GM18520 (cell line): ENCODE measurements at regions not wholly inside any gene's neighbourhood (a gene's known extent, or its start where the extent isn't known, plus 50 kb on each side); places are given as distances from the start of the nearest gene placed in this dataset.

ENCODE experiments used
- ATAC-seq: cut with Tn5 transposase; IDR thresholded peaks from one replicate; pipeline ENCODE4 v1.9.1; 2021; ENCODE audit not compliant: unreplicated experiment

- peak; percentile 64 for ATAC-seq
Observed at GRCh38 chr12:92034858-92035401, 110.7 kb downstream of the BTG1 start.

GRCh38 chr12:92034083-92034482 lies 111.6 kb downstream of the BTG1 start:
- no peak for ATAC-seq

GRCh38 chr12:92032965-92033364 lies 112.7 kb downstream of the BTG1 start:
- no peak for ATAC-seq

- no peak for ATAC-seq
Observed at GRCh38 chr12:92032101-92032500, 113.5 kb downstream of the BTG1 start.

DNA sequence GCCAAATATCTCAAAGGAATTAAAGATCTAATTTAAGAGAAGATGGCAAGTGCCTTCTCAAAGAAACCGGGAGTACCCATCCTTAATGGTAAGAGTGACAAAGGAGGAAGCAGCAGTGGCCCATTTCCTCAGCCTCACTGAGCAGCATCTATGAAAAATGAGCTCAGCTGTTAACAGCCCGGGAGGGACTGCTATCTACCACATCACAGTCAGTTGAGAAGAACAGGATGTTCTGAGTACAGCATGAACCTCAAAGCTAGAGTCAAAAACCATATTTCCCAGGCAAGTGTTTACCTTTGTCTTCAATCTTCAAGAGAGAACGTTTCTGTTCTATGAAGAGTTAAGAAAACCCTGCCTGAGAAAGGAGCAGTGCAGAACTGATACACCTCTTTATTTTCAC lies 115.0 kb downstream of the BTG1 start:
- peak; percentile 37 for ATAC-seq

DNA sequence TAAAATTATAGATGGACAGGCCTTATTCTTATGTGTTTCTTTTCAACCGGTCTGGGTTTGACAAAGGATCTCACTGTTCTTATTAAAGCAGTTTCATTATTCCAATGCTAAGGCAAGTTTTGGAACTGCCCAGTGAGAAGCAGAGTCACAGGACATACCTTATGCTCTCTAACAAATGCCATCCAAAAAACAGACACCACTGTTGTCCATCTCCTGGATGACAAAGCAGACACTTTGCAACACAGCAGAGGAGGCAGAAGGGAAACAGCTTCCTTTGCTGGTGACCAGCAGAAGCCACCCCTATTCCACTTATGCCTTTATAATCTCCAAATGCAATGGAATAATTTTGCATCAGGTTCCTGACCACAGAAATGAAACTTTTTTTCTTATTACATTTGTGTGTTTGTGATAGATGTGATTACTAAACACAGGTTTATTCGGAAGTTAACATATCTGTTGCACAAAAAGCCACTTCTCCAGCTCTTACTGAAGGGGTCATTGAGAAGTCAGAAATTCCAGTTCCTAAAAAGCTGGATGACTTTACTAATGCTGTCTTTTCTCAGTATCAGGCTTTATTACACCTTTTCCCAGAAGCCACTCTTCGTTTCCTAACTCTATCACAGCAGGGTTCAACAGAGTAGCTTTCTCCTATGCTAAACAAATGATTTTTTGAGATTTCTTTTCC lies 115.6 kb downstream of the BTG1 start:
- ATAC-seq: no peak

DNA sequence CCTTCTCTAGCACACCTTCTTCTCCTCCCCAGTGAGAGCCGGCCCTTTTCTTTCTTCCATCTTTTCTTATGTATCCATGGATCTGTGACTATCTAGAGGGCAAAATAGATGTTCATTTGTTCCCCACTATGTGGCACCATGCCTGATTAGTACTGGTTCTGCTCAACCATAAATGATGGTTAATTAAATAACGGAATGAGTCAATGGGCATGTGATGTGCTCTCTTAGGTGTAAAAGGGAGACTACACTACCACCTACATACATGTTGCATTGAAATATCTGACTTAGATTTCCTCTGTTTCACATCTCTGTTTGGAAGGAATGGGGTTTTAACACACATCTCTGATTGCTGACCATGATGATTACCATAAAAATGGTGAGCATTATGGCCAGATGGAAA lies 116.5 kb downstream of the BTG1 start:
- no peak for ATAC-seq

GRCh38 chr12:92028441-92028709 lies 117.3 kb downstream of the BTG1 start:
- ATAC-seq: no peak

GRCh38 chr12:92027701-92028440 lies 117.8 kb downstream of the BTG1 start:
- no peak for ATAC-seq

DNA sequence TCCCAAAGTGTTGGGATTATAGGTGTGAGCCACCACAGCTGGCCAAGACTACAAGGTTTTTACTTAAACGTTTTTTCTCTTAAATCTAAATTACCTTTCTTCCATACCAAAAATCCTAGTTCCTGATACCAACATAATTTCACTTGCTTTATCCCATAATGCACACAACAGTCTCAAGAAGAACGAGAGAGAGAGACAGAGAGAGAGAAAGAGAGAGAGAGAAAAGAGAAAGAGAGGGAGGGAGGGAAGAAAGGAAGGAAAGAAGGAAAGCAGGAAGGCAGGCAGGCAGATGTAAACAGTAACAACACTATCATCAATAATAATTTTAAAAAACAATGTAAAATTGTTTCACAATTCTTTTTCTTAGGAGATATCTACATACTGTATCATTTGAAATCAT lies 118.4 kb downstream of the BTG1 start:
- ATAC-seq: no peak

- ATAC-seq: no peak
Observed at GRCh38 chr12:92025462-92026207, 120.0 kb downstream of the BTG1 start.

- ATAC-seq: no peak
Observed at GRCh38 chr12:92022093-92022492, 123.6 kb downstream of the BTG1 start.

DNA sequence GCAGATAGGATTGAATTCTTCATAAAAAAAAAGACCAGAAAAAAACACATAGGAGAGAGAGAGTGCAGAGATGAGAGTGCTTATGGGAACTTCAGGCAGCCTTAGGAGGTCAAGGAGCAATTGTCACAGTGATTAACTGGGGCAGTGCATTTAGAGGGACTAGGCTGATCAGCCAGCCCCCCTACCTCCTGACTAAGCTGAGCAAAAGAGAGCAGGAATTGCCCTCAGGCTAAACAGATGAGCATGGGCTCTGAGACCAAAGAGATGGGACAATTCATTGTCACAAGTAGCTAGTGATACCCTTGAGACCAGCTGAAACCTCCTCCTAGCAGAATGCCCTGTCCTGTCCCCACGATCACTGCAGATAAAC lies 124.0 kb downstream of the BTG1 start:
- ATAC-seq: no peak

GRCh38 chr12:92020983-92021665 lies 124.5 kb downstream of the BTG1 start:
- no peak for ATAC-seq

DNA sequence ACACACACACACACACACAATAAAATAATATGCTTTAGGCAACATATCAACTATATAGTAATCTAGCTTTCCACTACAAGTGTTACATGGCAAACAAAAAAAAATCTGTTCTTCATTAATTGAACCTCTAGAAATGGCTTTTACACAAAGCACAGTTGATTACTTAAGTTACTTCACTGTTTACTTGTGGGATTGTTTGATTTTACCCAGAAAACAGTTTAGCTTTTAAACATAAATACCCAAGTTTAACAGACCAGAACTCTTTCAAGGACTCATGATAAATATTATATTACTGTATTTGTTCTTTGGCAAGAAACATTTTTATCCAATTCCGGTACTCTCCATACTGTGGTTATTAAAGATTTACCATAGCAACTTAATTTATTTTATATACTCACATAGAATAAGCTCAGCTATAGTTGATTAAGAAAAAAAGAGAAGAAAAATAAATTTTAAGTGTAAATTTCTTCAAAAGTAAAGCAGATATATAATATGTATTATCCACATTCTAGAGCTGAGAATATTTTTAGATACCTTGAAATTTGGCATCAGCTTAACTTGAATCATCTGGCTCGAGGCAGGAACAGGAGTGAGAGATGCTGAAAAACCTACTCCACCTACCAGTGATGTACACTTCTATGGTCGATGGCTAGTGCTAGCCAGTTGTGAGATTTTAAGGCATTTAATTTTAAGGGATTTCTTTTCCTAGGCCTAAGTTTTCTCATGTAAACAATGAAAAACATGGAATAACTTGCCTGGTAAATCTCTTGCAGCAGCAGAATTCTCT lies 126.0 kb downstream of the BTG1 start:
- ATAC-seq: no peak

GRCh38 chr12:92012691-92013090 lies 133.0 kb downstream of the BTG1 start:
- no peak for ATAC-seq

DNA sequence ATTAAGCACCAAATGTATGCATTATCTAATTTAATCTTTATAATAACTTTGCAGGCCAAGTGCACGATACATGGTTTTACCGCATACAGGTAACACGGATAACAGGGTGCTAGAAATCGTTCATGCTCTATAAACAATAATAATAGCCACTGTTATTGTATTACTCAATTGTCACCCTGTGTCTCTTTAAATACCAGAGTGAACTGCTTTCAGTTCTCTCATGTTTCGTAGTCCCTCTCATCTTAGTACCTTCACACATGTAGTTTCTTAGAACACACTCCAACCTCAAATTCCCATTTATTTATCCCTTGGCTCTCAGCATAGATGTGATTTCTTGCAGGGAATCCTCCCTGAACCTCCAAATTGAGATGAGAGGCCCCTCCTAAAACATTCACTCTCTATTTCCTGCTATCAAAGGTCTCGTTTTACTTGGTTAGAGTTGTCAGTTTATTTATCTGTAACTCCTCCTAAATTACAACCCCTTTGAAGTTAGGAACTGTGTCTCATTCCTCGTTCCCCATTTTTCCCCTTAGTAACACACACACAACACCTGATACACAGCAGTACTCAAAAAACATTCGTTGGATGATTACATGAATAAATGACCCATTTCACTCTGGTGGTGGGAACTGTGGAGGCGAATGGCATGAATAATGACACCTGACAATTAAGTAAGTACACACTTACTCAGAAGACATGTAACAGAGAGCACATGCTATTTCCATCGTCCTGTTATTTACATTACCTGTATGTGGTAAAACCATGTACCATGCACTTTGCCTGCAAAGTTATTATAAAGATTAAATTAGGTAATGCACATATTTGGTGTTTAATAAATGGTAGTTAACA lies 134.6 kb downstream of the BTG1 start:
- ATAC-seq: no peak

- no peak for ATAC-seq
Observed at GRCh38 chr12:92010368-92010767, 135.3 kb downstream of the BTG1 start.

DNA sequence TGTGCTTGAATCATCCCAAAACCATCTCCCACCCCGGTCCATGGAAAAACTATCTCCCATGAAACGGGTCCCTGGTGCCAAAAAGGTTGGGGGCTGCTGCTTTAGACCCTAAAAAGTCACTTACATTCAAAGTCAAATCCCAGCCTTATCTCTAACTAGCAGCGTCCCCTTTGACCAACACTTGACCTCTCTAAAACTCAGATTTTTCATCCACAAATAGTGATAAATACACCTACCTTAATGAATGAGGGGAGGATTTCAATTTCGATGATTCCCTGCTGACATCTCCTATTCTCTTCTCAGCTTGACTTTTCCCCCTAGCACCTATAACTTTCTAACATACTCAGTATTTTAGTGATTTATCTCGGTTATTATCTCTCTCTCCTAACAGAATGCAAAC lies 137.3 kb downstream of the BTG1 start:
- ATAC-seq: no peak

DNA sequence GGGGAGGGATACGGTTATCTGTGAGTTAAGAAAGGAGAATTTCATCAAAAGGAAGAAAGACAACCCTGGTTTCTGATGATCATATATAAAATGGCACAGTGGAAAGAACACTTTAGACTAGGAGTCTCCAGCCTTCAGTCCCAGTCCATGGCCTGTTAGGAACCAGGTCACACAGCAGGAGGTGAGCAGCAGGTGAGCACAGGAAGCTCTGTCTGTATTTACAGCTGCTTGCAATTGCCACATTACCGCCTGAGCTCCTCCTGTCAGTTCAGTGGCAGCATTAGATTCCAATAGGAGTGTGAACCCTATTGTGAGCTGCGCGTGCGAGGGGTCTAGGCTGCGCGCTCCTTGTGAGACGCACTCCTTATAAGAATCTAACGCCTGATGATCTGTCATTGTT lies 137.9 kb downstream of the BTG1 start:
- no peak for ATAC-seq
